ENCODE measurements at regions not wholly inside any gene's neighbourhood (a gene's known extent, or its start where the extent isn't known, plus 50 kb on each side); places are given as distances from the start of the nearest gene placed in this dataset.

DNA sequence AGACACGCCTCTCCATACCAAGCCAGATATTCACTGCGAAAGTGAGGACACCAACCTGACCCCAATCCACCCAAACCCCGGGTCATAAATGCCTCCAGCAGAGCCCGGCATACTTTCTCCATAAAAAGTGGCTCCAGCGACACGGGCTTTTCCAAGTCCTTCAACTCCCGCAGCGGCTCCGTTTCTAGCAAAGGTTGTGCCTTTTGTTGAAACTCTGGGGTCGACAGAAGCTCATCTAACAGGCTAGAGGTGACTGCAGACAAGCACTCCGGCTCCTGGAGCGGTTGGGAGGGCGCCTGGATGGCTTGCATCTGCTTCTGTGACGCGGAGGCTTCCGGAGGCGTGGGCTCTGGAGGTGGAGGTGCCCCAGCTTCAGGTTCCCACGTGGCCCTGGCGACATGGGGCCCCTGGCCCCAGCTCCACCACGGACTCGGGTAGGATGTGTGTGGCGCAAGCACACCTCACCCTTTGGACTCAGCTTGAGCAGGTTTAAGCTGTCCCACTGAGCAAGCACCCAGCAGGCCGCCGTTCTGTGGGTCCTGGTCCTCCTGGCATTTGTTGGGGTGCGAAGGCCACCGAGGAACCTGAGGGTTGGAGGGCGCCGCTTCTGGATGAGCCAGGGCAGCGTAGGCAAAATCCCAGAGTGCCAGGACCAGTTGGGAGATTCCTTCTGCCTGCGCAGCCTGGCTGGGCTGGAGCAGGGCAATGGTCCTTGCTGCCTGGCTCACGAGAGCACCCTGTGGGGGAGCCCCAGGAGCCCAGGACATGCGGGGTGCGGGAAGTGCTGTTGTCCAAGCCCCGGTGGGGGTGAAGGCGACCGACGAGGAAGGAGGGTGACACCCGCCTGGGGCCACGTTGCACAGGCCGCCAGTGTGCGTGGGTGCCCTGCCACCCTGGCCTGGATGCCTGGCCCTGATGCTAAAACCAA, 186.3 kb downstream of the ALG10 start:
- Mint-ChIP-seq H3K4me1 (ENCODE audit: low read depth, unreplicated experiment) (no peaks in the 10 kb centered on the region), H3K36me3 (ENCODE audit: insufficient read depth, unreplicated experiment) (no peaks in the 10 kb centered on the region), H3K27ac (ENCODE audit: unreplicated experiment) (no peak overlapping the region), H3K9me3 (ENCODE audit: unreplicated experiment) (peaks cover 31% of the 10 kb centered on the region), H3K4me3 (ENCODE audit: unreplicated experiment) (no peak overlapping the region), H3K27me3 (ENCODE audit: insufficient read depth, unreplicated experiment) (no peaks in the 10 kb centered on the region)
- intact Hi-C loops (cut with micrococcal nuclease; ENCODE audit: unreplicated experiment), result no loop called here
- Histone ChIP-seq H3K36me3 (ENCODE audit: control insufficient read depth, insufficient read depth, low read length) (no peaks in the 10 kb centered on the region), H3K4me1 (no peaks in the 10 kb centered on the region), H3K27me3 (replicated peaks; ENCODE audit: control insufficient read depth, insufficient read depth, low read length) (no peaks in the 10 kb centered on the region), H3K4me3 (ENCODE audit: low read depth, low read length) (no peak overlapping the region), H3K9me3 (peaks cover 8% of the 10 kb centered on the region)
- no peak for DNase-seq
- CTCF ChIA-PET, result no interaction called here
- TF ChIP-seq, protein P1, sequence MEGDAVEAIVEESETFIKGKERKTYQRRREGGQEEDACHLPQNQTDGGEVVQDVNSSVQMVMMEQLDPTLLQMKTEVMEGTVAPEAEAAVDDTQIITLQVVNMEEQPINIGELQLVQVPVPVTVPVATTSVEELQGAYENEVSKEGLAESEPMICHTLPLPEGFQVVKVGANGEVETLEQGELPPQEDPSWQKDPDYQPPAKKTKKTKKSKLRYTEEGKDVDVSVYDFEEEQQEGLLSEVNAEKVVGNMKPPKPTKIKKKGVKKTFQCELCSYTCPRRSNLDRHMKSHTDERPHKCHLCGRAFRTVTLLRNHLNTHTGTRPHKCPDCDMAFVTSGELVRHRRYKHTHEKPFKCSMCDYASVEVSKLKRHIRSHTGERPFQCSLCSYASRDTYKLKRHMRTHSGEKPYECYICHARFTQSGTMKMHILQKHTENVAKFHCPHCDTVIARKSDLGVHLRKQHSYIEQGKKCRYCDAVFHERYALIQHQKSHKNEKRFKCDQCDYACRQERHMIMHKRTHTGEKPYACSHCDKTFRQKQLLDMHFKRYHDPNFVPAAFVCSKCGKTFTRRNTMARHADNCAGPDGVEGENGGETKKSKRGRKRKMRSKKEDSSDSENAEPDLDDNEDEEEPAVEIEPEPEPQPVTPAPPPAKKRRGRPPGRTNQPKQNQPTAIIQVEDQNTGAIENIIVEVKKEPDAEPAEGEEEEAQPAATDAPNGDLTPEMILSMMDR (IDR thresholded peaks at IDR 0.05; ENCODE audit: insufficient read depth in 1 of 2, low read depth in 1 of 2, low read length in 1 of 2, severe bottlenecking in 1 of 2, unreplicated experiment in 1 of 2), result no peak
- POLR2A ChIA-PET, result no interaction called here
- BruUV-seq (replicated peaks), result no TSS peak

DNA sequence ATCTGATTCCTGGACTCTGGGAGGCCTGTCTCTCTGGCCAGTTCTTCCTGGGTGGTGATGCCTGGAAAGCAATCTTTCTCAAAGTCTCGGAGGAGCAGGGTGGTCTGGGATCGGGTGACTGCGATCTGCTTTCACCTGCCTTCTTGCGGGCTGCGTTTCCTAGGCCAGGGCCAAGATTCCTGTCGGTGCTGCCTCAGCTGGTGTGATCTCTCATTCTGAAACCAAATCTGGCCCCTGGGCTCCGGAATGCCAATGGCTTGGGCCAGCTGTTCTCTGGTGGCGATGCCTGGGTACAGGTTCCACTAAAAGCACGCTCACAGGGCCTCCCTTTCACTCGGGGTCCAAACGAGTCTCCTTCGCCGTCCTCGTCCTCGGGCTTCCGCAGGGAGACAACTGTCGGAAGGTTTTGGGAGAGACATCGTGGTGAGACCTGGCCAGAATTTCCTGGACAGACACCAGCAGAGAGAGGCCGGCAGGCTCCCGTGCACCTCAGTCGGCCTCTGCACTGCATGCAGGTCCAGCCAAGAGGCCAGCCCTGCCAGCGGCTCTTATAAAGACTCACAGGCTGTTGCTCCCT, 187.1 kb downstream of the ALG10 start:
- no peaks in the 10 kb centered on the region for H3K4me1 Mint-ChIP-seq (ENCODE audit: low read depth, unreplicated experiment)
- ChIA-PET CTCF (no interaction called here), POLR2A (no interaction called here)
- peaks cover 8% of the 10 kb centered on the region for H3K9me3 ChIP-seq
- no TSS peak for BruUV-seq (replicated peaks)
- no peak overlapping the region for H3K4me3 ChIP-seq (ENCODE audit: low read depth, low read length)
- intact Hi-C loops (cut with micrococcal nuclease; ENCODE audit: unreplicated experiment), result no loop called here
- no peak for DNase-seq
- H3K36me3 Mint-ChIP-seq (ENCODE audit: insufficient read depth, unreplicated experiment), result no peaks in the 10 kb centered on the region
- peaks cover 29% of the 10 kb centered on the region for H3K9me3 Mint-ChIP-seq (ENCODE audit: unreplicated experiment)
- no peaks in the 10 kb centered on the region for H3K4me1 ChIP-seq
- H3K27ac Mint-ChIP-seq (ENCODE audit: unreplicated experiment), result no peak overlapping the region
- H3K36me3 ChIP-seq (ENCODE audit: control insufficient read depth, insufficient read depth, low read length), result no peaks in the 10 kb centered on the region
- TF ChIP-seq, protein P1 (IDR thresholded peaks at IDR 0.05; ENCODE audit: insufficient read depth in 1 of 2, low read depth in 1 of 2, low read length in 1 of 2, severe bottlenecking in 1 of 2, unreplicated experiment in 1 of 2), result no peak
- no peaks in the 10 kb centered on the region for H3K27me3 ChIP-seq (replicated peaks; ENCODE audit: control insufficient read depth, insufficient read depth, low read length)
- H3K27me3 Mint-ChIP-seq (ENCODE audit: insufficient read depth, unreplicated experiment), result no peaks in the 10 kb centered on the region
- no peak overlapping the region for H3K4me3 Mint-ChIP-seq (ENCODE audit: unreplicated experiment)

DNA sequence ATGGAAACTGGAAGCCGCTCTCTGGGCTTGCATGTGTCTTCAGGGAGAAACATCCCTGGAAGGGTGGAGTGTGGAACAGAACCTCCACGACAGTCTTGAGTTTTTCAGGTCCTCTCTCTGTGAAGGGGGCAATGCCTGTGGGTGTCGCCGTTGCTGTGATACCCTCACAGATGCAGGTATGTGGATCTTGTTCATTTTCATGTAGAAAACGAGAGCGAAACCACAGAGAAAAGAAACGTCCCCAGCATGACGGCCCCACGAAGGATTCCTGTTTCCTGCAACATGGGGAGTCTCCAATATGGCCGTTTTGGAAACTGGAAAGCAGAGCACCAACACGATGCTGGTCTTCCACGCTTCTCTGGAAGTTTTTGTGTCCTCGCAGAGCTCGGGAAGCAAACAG, 187.9 kb downstream of the ALG10 start:
- H3K27me3 Mint-ChIP-seq (ENCODE audit: insufficient read depth, unreplicated experiment), result no peaks in the 10 kb centered on the region
- TF ChIP-seq, protein P1 (IDR thresholded peaks at IDR 0.05; ENCODE audit: insufficient read depth in 1 of 2, low read depth in 1 of 2, low read length in 1 of 2, severe bottlenecking in 1 of 2, unreplicated experiment in 1 of 2), result no peak
- Histone ChIP-seq H3K9me3 (peaks cover 8% of the 10 kb centered on the region), H3K27me3 (replicated peaks; ENCODE audit: control insufficient read depth, insufficient read depth, low read length) (no peaks in the 10 kb centered on the region), H3K4me1 (no peaks in the 10 kb centered on the region), H3K36me3 (ENCODE audit: control insufficient read depth, insufficient read depth, low read length) (no peaks in the 10 kb centered on the region), H3K4me3 (ENCODE audit: low read depth, low read length) (no peak overlapping the region)
- H3K27ac Mint-ChIP-seq (ENCODE audit: unreplicated experiment), result no peak overlapping the region
- H3K4me1 Mint-ChIP-seq (ENCODE audit: low read depth, unreplicated experiment), result no peaks in the 10 kb centered on the region
- no TSS peak for BruUV-seq (replicated peaks)
- no peak overlapping the region for H3K4me3 Mint-ChIP-seq (ENCODE audit: unreplicated experiment)
- ChIA-PET POLR2A (no interaction called here), CTCF (no interaction called here)
- H3K9me3 Mint-ChIP-seq (ENCODE audit: unreplicated experiment), result peaks cover 21% of the 10 kb centered on the region
- DNase-seq, result no peak
- H3K36me3 Mint-ChIP-seq (ENCODE audit: insufficient read depth, unreplicated experiment), result no peaks in the 10 kb centered on the region
- intact Hi-C loops (cut with micrococcal nuclease; ENCODE audit: unreplicated experiment), result no loop called here
